Naive thymus-derived CD4-positive, alpha-beta T cell (primary cell): ENCODE measurements at regions not wholly inside any gene's neighbourhood (a gene's known extent, or its start where the extent isn't known, plus 50 kb on each side); places are given as distances from the start of the nearest gene placed in this dataset.
"Not testable (repeated sequence)": the region's sequence is repeated elsewhere in the genome, so short reads cannot be mapped to it uniquely, and the experiment has no call there.

Source experiments
- ATAC-seq: fragments of 150-1000 bp; cut with Tn5 transposase; 2 replicates; pipeline ENCODE4 v1.10.0; 2021; ENCODE audit warnings: mild to moderate bottlenecking, moderate library complexity
- CTCF ChIA-PET: fragments of 350-600 bp; sonication (Branson Sonifier 250); formaldehyde crosslinking; loops from one replicate; lab custom pipeline; 2021; ENCODE audit warnings: antibody characterized with exemption; lab: Charles Lee
- POLR2A ChIA-PET: fragments of 350-600 bp; sonication (Branson Sonifier 250); formaldehyde crosslinking; loops from one replicate; lab custom pipeline; 2021; ENCODE audit warnings: antibody characterized with exemption, inconsistent platforms; lab: Charles Lee
- DNase-seq, 9 donors: peaks; one replicate each; pipeline versions ENCODE4 v3.0.0 to v3.0.0-alpha.2; 2020 to 2022; ENCODE audit warnings: mixed read lengths in 1 of 9
- H3K27ac ChIP-seq: one replicate; pipeline ENCODE4 v1.7.0; 2013; ENCODE audit warnings: mild to moderate bottlenecking, low read depth, low read length, moderate library complexity
- H3K27me3 ChIP-seq, 2 donors: one replicate each; pipeline ENCODE4 v1.7.0; 2013; ENCODE audit warnings: low read length in 2 of 2, mild to moderate bottlenecking in 2 of 2, moderate library complexity in 2 of 2; ENCODE audit not compliant: control insufficient read depth in 2 of 2, insufficient read depth in 2 of 2
- H3K36me3 ChIP-seq, 3 experiments: 1 replicate in 2 of 3; 2 replicates in 1 of 3; pipeline ENCODE4 v1.7.0; 2013; ENCODE audit warnings: low read length in 3 of 3, mild to moderate bottlenecking in 3 of 3, moderate library complexity in 1 of 3; ENCODE audit not compliant: insufficient read depth in 3 of 3, control insufficient read depth in 2 of 3
- H3K4me1 ChIP-seq, 2 donors: one replicate each; pipeline ENCODE4 v1.7.0; 2013; ENCODE audit warnings: low read length in 2 of 2, mild to moderate bottlenecking in 2 of 2, moderate library complexity in 1 of 2; ENCODE audit not compliant: control insufficient read depth in 2 of 2, insufficient read depth in 2 of 2
- H3K4me3 ChIP-seq: 2 replicates; pipeline ENCODE4 v1.7.0; 2013; ENCODE audit warnings: mild to moderate bottlenecking, low read length
- H3K9me3 ChIP-seq, 3 experiments: 1 replicate in 2 of 3; 2 replicates in 1 of 3; pipeline ENCODE4 v1.7.0; 2013; ENCODE audit warnings: low read length in 3 of 3; ENCODE audit not compliant: control insufficient read depth in 2 of 3
- H3K27ac Mint-ChIP-seq, 9 donors: one replicate each; pipeline ENCODE4 v1.8.0; 2020 to 2022; ENCODE audit warnings: mixed read lengths in 9 of 9, mild to moderate bottlenecking in 8 of 9, moderate library complexity in 5 of 9, inconsistent platforms in 2 of 9
- H3K27me3 Mint-ChIP-seq, 5 donors: one replicate each; pipeline ENCODE4 v1.8.0; 2021 to 2022; ENCODE audit warnings: mixed read lengths in 5 of 5, mild to moderate bottlenecking in 1 of 5
- H3K36me3 Mint-ChIP-seq, 5 donors: one replicate each; pipeline ENCODE4 v1.8.0; 2020 to 2022; ENCODE audit warnings: mixed read lengths in 5 of 5, mild to moderate bottlenecking in 3 of 5, inconsistent platforms in 1 of 5
- H3K4me1 Mint-ChIP-seq, 7 donors: one replicate each; pipeline ENCODE4 v1.8.0; 2020 to 2022; ENCODE audit warnings: mixed read lengths in 7 of 7, mild to moderate bottlenecking in 3 of 7, inconsistent platforms in 1 of 7
- H3K4me3 Mint-ChIP-seq, 10 donors: one replicate each; pipeline ENCODE4 v1.8.0; 2020 to 2022; ENCODE audit warnings: mild to moderate bottlenecking in 10 of 10, mixed read lengths in 10 of 10, moderate library complexity in 6 of 10, inconsistent platforms in 2 of 10
- H3K9me3 Mint-ChIP-seq, 11 donors: one replicate each; pipeline ENCODE4 v1.8.0; 2020 to 2022; ENCODE audit warnings: mixed read lengths in 11 of 11, mild to moderate bottlenecking in 4 of 11, inconsistent platforms in 1 of 11, moderate library complexity in 1 of 11
- intact Hi-C, 2 donors: fragments of 100-400 bp; cut with micrococcal nuclease; formaldehyde crosslinking; loops; one replicate each; pipeline ENCODE4 v1.15.1; 2023

- H3K36me3 ChIP-seq: no peaks in the 10 kb centered on the region
- Mint-ChIP-seq H3K4me1 (no peaks in the 10 kb centered on the region), H3K27ac (no peak overlapping the region), H3K27me3 (peaks cover 0 to 18% (median 0%) of the 10 kb centered on the region in 5 donors), H3K9me3 (peaks cover 4 to 27% (median 16%) of the 10 kb centered on the region in 11 donors), H3K36me3 (peaks cover 4 to 13% (median 5%) of the 10 kb centered on the region in 5 donors), H3K4me3 (no peak overlapping the region)
- ChIA-PET CTCF (no interaction called here), POLR2A (no interaction called here)
- H3K4me3 ChIP-seq: no peak overlapping the region
- no peaks in the 10 kb centered on the region for H3K4me1 ChIP-seq
- intact Hi-C loops: no loop called here
- no peak for DNase-seq
- H3K9me3 ChIP-seq: peaks cover 0 to 14% (median 4%) of the 10 kb centered on the region in 3 experiments
- no peak for ATAC-seq
- no peaks in the 10 kb centered on the region for H3K27me3 ChIP-seq
- no peak overlapping the region for H3K27ac ChIP-seq
These were observed 95.3 kb upstream of the SNX9 start for GRCh38 chr6:157727629-157728182.

GRCh38 chr6:157728183-157728881 is 94.7 kb upstream of the SNX9 start:
- Mint-ChIP-seq H3K36me3 (peaks cover 4 to 10% (median 5%) of the 10 kb centered on the region in 5 donors), H3K4me3 (no peak overlapping the region), H3K4me1 (no peaks in the 10 kb centered on the region), H3K9me3 (peaks cover 4 to 27% (median 16%) of the 10 kb centered on the region in 11 donors), H3K27me3 (peaks cover 0 to 14% (median 0%) of the 10 kb centered on the region in 5 donors), H3K27ac (no peak overlapping the region)
- no peaks in the 10 kb centered on the region for H3K4me1 ChIP-seq
- ATAC-seq: no peak
- H3K27ac ChIP-seq: no peak overlapping the region
- CTCF ChIA-PET: no interaction called here
- H3K9me3 ChIP-seq: peaks cover 0 to 14% (median 4%) of the 10 kb centered on the region in 3 experiments
- no peak for DNase-seq
- intact Hi-C loops: no loop called here
- no peaks in the 10 kb centered on the region for H3K36me3 ChIP-seq
- POLR2A ChIA-PET: no interaction called here
- no peak overlapping the region for H3K4me3 ChIP-seq
- no peaks in the 10 kb centered on the region for H3K27me3 ChIP-seq

DNA sequence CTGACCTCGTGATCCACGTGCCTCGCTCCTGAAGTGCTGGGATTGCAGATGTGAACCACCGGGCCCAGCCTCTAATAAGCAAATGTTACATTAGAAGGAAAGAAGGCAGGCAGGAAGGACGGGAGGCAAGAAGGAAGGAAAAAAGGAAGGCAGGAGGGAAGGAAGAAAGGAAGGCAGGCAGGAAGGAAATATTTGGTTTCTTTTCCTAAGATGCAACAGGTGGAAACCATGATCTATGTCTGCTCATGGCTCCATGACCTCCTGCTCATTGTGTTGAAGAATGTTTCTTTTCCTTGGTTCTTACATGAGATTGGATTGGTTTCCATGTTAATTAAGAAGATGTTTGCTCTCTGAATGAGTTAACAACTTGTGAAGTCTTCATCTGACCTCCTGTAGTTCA is 91.8 kb upstream of the SNX9 start:
- intact Hi-C loops: no loop called here
- H3K27ac ChIP-seq: no peak overlapping the region
- H3K4me1 Mint-ChIP-seq: no peaks in the 10 kb centered on the region
- ATAC-seq (no peak), DNase-seq (no peak)
- H3K27me3 ChIP-seq: no peaks in the 10 kb centered on the region
- H3K4me1 ChIP-seq: no peaks in the 10 kb centered on the region
- no peak overlapping the region for H3K4me3 Mint-ChIP-seq
- ChIA-PET CTCF (no interaction called here), POLR2A (no interaction called here)
- peaks cover 0 to 6% (median 0%) of the 10 kb centered on the region in 5 donors for H3K27me3 Mint-ChIP-seq
- peaks cover 0 to 1% (median 0%) of the 10 kb centered on the region in 5 donors for H3K36me3 Mint-ChIP-seq
- peaks cover 0 to 4% (median 2%) of the 10 kb centered on the region in 11 donors for H3K9me3 Mint-ChIP-seq
- H3K4me3 ChIP-seq: no peak overlapping the region
- H3K27ac Mint-ChIP-seq: no peak overlapping the region
- H3K9me3 ChIP-seq: no peaks in the 10 kb centered on the region
- H3K36me3 ChIP-seq: no peaks in the 10 kb centered on the region

GRCh38 chr6:157732007-157732406 is 91.0 kb upstream of the SNX9 start:
- DNase-seq (no peak), ATAC-seq (no peak)
- POLR2A ChIA-PET: interaction anchor here (0.7 kb wide), 1 partner anchor 592 kb away, joined by 3 read pairs; no protein-coding TSS in a partner anchor

DNA sequence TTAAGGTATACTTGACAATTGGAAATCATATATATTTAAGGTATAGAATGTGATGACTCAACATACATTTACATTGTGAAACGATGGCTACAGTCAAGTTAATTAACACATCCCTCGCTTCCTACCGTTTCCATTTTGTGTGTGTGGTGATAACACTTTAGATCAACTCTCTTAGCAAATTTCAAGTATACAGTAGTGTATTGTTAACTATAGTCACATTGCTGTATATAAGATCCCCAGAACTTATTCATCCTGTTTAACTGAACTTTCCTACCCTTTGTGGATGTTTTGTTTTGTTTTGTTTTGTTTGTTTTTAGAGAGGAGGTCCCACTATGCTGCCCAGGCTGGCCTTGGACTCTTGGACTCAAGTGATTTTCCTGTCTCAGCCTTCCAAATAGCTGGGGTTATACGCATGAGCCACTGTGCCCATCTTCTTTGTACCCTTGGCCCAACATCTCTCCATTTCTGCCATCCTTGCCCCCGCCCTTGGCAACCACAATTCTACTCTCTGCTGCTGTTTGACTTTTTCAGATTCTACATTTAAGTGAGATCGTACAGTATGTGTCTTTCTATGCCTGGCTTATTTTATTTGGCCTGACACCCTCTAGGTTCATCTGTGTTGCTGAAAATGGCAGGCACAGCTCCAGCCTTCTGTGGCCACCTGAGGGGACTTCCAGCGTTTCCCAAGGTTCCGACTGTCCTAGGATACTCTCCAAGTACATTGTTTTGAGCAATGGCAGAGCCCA is 90.5 kb upstream of the SNX9 start:
- no peak overlapping the region for H3K27ac ChIP-seq
- POLR2A ChIA-PET: interaction anchor here (0.7 kb wide), 1 partner anchor 591 kb away, joined by 3 read pairs; no protein-coding TSS in a partner anchor
- CTCF ChIA-PET: no interaction called here
- no peak overlapping the region for H3K4me3 ChIP-seq
- Mint-ChIP-seq H3K4me1 (no peaks in the 10 kb centered on the region), H3K9me3 (peaks cover 0 to 6% (median 3%) of the 10 kb centered on the region in 11 donors), H3K27ac (peak overlapping the region in 2 of 9 donors; percentile 48 to 52), H3K4me3 (no peak overlapping the region), H3K36me3 (peaks cover 0 to 4% (median 0%) of the 10 kb centered on the region in 5 donors), H3K27me3 (peaks cover 0 to 7% (median 0%) of the 10 kb centered on the region in 5 donors)
- H3K36me3 ChIP-seq: no peaks in the 10 kb centered on the region
- no peak for DNase-seq
- H3K4me1 ChIP-seq: no peaks in the 10 kb centered on the region
- no peaks in the 10 kb centered on the region for H3K27me3 ChIP-seq
- intact Hi-C loops: no loop called here
- ATAC-seq: no peak
- no peaks in the 10 kb centered on the region for H3K9me3 ChIP-seq

More at GRCh38 chr6:157732007-157732406, 91.0 kb upstream of the SNX9 start:
- CTCF ChIA-PET: no interaction called here
- H3K9me3 Mint-ChIP-seq: peaks cover 0 to 6% (median 0%) of the 10 kb centered on the region in 11 donors
- H3K27ac Mint-ChIP-seq: no peak overlapping the region
- Histone ChIP-seq H3K27ac (no peak overlapping the region), H3K36me3 (no peaks in the 10 kb centered on the region), H3K27me3 (no peaks in the 10 kb centered on the region), H3K4me3 (no peak overlapping the region), H3K9me3 (no peaks in the 10 kb centered on the region), H3K4me1 (no peaks in the 10 kb centered on the region)
- no peaks in the 10 kb centered on the region for H3K4me1 Mint-ChIP-seq
- peaks cover 0 to 2% (median 0%) of the 10 kb centered on the region in 5 donors for H3K27me3 Mint-ChIP-seq
- H3K36me3 Mint-ChIP-seq: no peaks in the 10 kb centered on the region
- intact Hi-C loops: no loop called here
- H3K4me3 Mint-ChIP-seq: no peak overlapping the region

GRCh38 chr6:157736555-157736954 is 86.5 kb upstream of the SNX9 start:
- H3K27me3 ChIP-seq, H3K36me3 ChIP-seq, H3K4me1 ChIP-seq, POLR2A ChIA-PET, ATAC-seq, H3K36me3 Mint-ChIP-seq, H3K9me3 ChIP-seq, H3K4me3 Mint-ChIP-seq, DNase-seq, H3K27ac ChIP-seq, intact Hi-C loops, H3K4me1 Mint-ChIP-seq, H3K4me3 ChIP-seq: not testable (repeated sequence)
- peak overlapping the region in 1 of 9 donors; percentile 34 for H3K27ac Mint-ChIP-seq
- CTCF ChIA-PET: interaction anchor here (1.2 kb wide), 1 partner anchor 19 kb away, joined by 5 read pairs; no protein-coding TSS in a partner anchor
- H3K9me3 Mint-ChIP-seq: peaks cover 0 to 20% (median 6%) of the 10 kb centered on the region in 11 donors
- peaks cover 0 to 21% (median 0%) of the 10 kb centered on the region in 5 donors for H3K27me3 Mint-ChIP-seq
